GM20000 (cell line): ENCODE measurements at regions not wholly inside any gene's neighbourhood (a gene's known extent, or its start where the extent isn't known, plus 50 kb on each side); places are given as distances from the start of the nearest gene placed in this dataset.

ENCODE experiments used
- DNase-seq: peaks from one replicate; pipeline ENCODE4 v3.0.0; 2012; ENCODE audit warnings: low spot score
- TF ChIP-seq, protein P1 (sequence below): IDR thresholded peaks from 2 replicates; pipeline ENCODE4 v1.5.1; 2012; ENCODE audit warnings: mild to moderate bottlenecking, control low read depth; ENCODE audit errors: extremely low read depth, missing control alignments

DNA sequence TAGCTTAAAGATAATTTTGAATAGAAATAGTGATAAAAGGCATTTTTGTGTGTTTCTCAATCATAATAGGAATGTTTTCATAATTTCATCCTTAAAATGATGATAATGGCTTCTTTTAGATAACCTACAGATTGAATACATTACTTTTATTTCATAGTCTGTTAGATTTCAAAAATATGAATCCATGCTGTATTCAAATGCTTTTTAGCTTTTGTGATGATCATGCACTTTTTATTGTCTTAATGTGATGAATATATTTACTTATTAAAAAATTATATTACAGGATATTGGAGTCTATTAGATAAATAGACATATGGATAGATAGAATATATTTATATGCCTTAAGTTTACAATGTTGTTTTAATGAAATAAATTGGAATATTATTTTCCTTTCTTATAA, 886.8 kb upstream of the NOVA1 start:
- no peak for DNase-seq
- TF ChIP-seq, protein P1, sequence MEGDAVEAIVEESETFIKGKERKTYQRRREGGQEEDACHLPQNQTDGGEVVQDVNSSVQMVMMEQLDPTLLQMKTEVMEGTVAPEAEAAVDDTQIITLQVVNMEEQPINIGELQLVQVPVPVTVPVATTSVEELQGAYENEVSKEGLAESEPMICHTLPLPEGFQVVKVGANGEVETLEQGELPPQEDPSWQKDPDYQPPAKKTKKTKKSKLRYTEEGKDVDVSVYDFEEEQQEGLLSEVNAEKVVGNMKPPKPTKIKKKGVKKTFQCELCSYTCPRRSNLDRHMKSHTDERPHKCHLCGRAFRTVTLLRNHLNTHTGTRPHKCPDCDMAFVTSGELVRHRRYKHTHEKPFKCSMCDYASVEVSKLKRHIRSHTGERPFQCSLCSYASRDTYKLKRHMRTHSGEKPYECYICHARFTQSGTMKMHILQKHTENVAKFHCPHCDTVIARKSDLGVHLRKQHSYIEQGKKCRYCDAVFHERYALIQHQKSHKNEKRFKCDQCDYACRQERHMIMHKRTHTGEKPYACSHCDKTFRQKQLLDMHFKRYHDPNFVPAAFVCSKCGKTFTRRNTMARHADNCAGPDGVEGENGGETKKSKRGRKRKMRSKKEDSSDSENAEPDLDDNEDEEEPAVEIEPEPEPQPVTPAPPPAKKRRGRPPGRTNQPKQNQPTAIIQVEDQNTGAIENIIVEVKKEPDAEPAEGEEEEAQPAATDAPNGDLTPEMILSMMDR, result no peak

DNA sequence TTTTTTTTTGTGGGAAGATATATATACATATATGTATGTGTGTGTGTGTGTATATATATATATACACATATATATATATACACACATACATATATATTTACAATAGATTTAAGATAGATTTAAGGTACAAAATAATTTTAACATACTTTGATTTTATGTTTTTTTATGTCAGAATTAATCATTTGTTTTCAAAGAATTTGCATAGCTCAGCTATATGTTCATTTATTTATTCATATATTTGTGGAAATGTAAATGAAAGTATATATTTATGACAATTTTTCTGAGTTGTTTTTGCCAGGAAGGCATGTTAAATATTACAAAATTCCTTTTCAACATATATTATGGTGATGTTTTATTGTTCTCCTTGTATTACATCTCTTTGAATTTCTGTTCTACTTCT, 887.4 kb upstream of the NOVA1 start:
- no peak for DNase-seq
- TF ChIP-seq, protein P1, result no peak

DNA sequence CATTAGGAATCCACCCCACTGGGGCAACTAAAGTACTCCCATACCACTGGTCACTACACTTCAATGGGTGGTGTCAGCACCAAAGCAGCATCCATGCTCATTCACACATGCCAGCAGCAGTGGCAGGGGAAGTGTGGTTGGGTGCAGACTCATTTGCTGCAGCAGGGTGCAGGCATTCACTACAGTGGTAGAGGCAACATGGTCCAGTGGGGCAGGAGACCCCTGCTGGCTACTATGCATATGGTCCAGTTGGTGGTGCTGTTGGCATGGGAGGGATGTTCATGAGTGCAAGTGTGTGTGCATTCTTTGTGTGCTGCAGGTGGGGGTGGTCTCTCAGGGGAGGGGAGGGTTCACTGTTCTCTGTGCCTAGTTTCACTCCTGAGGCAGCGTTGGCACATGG, 908.4 kb upstream of the NOVA1 start:
- DNase-seq, result no peak
- TF ChIP-seq, protein P1, result no peak

DNA sequence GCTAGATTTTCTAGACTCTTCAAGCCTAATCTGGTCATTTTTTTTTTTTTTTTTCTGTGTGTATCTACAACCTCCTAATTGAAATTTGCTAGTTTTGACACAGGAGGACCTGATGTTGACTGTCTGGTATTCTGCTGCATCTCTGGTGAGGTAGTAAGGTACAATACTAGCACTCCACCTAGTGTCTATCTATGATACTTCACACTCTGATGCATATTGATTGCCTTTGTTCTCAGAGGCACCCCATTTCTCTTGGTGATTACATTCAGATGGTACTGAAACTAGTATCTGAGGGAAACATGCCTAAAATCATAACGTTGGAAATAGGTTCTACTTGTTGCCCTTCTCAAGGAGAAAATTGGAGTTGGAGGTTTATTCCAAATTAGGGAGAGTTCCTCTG, 930.5 kb upstream of the NOVA1 start:
- TF ChIP-seq, protein P1, result no peak
- no peak for DNase-seq

DNA sequence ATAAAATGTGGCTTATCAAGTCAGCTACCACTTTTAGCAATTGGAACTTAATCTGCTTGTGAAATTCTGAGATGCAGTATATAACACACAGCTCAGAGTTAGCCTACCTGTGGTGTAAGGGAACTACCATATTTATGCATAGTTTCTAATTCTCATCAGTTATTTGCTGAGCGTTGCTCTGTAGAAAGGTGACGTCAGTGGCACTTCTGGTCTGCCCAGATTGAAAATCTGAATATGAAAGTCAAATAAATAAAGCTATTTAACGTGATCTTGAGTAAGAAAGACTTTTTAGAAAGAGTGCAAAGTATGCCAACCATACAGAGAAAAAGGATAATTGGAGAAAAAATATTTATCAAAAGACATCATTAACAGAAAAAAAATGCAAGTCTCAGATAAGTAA, 938.9 kb upstream of the NOVA1 start:
- DNase-seq, result no peak
- TF ChIP-seq, protein P1, result no peak

DNA sequence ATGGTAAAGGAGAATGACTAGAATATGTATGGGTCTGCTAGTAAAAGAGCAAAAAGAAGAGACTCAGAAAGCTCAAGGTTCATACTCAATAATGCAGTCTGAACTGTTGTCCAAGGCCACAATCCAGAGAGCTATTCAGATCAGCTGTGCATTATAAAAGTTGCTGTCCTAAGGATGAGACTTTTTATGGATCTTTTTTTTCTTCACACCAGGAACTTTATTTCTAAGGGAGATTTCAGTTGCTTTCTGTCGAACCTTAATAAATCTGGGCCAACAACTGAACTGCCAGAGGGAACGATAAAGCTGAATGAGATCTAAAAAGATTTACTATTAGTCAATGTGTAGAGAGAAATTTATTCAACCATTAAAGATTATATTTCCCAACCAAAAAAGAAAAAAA, 948.3 kb upstream of the NOVA1 start:
- TF ChIP-seq, protein P1, result no peak
- no peak for DNase-seq

DNA sequence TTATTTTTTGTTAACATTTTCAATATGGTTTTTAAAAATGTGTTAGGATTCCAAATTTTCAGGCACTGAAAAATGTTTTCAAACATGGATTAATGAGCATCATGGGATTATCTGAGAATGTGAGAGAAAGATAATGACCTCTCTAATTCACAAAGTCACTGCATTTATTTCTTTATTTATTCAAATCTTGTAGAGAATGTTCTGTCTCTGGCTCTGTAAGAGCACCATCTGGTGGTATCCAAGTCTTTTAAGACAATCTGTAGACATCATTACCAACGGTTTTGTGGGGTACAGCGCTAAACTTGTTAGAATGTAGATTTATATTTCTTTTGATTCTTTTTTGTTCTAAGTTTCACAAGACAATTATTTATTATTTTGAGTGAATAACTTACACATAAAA, 956.0 kb upstream of the NOVA1 start:
- no peak for DNase-seq
- TF ChIP-seq, protein P1, result no peak
